ENCODE measurements at regions not wholly inside any gene's neighbourhood (a gene's known extent, or its start where the extent isn't known, plus 50 kb on each side); places are given as distances from the start of the nearest gene placed in this dataset.

- TF ChIP-seq CTCF (conservative IDR thresholded peaks at IDR 0.05 in 1 of 2, IDR thresholded peaks at IDR 0.05 in 1 of 2; ENCODE audit: low read depth in 1 of 2, low read length in 2 of 2) = no peak
- no peak for TF ChIP-seq EZH2 (IDR thresholded peaks at IDR 0.05; ENCODE audit: low read length, missing control alignments)
Measured at GRCh38 chr7:125406111-125406510, 476.5 kb upstream of the POT1 start.

Measured in fibroblast of lung (primary cell).